Panc1 (cell line): ENCODE measurements at regions not wholly inside any gene's neighbourhood (a gene's known extent, or its start where the extent isn't known, plus 50 kb on each side); places are given as distances from the start of the nearest gene placed in this dataset.

ENCODE experiments used
- CTCF ChIP-seq: fragments of 450-650 bp; IDR thresholded peaks from 2 replicates; pipeline ENCODE4 v1.5.1; 2017; ENCODE audit warnings: mild to moderate bottlenecking
- POLR2AphosphoS5 ChIP-seq: IDR thresholded peaks from 2 replicates; pipeline ENCODE4 v1.6.1; 2012; ENCODE audit warnings: mild to moderate bottlenecking, low read depth, low read length, moderate library complexity
- SIN3A ChIP-seq: IDR thresholded peaks from 2 replicates; pipeline ENCODE4 v1.6.1; 2012; ENCODE audit warnings: low read depth, mild to moderate bottlenecking, low read length, moderate library complexity, borderline replicate concordance; ENCODE audit not compliant: insufficient read depth

- no peak for TF ChIP-seq CTCF
- no peak for TF ChIP-seq SIN3A
- TF ChIP-seq POLR2AphosphoS5, result no peak
Measured at GRCh38 chr12:30569426-30569825, 126.2 kb downstream of the IPO8 start.
